SK-N-SH (cell line): ENCODE measurements at regions not wholly inside any gene's neighbourhood (a gene's known extent, or its start where the extent isn't known, plus 50 kb on each side); places are given as distances from the start of the nearest gene placed in this dataset.

ENCODE experiments used
- CTCF ChIA-PET: fragments of 300-600, 350-600 bp; formaldehyde crosslinking; extraction: SDS; loops from one replicate; lab custom pipeline; 2021; lab: Yijun Ruan, JAX
- POLR2A ChIA-PET: fragments of 350-600 bp; sonication (Branson Sonifier 250); formaldehyde crosslinking; extraction: SDS; loops from one replicate; lab custom pipeline; 2020; ENCODE audit warnings: antibody characterized with exemption, inconsistent platforms; lab: Yijun Ruan, JAX
- DNase-seq: peaks from one replicate; pipeline ENCODE4 v3.0.0; 2012
- H2AFZ ChIP-seq: fragments of 200-600 bp; sonication (generic); 2 replicates; pipeline ENCODE4 v1.8.1; 2016; ENCODE audit warnings: antibody characterized with exemption, mild to moderate bottlenecking, low read depth
- H3F3A ChIP-seq: fragments of 200-600 bp; sonication (generic); replicated peaks from 2 replicates; pipeline ENCODE3; 2016; ENCODE audit warnings: antibody characterized with exemption, mild to moderate bottlenecking; ENCODE audit not compliant: insufficient read depth
- H3K27ac ChIP-seq, 2 experiments: fragments of 200-500 bp in 1 of 2; fragments of 200-600 bp in 1 of 2; sonication (Bioruptor generic) in 1 of 2; sonication (generic), shearing (Covaris generic) in 1 of 2; 2 replicates each; pipeline versions ENCODE4 v1.5.1 to v1.6.1; 2014 to 2016; ENCODE audit warnings: low read depth in 2 of 2, inconsistent platforms in 1 of 2, low read length in 1 of 2, mild to moderate bottlenecking in 1 of 2, mixed read lengths in 1 of 2
- H3K27me3 ChIP-seq: fragments of 200-600 bp; sonication (generic), shearing (Covaris generic); 2 replicates; pipeline ENCODE4 v1.6.1; 2016; ENCODE audit warnings: mixed run types; ENCODE audit not compliant: insufficient read depth
- H3K36me3 ChIP-seq, 2 experiments: fragments of 200-500 bp in 1 of 2; fragments of 200-600 bp in 1 of 2; sonication (Bioruptor generic) in 1 of 2; sonication (generic) in 1 of 2; replicated peaks in 1 of 2; 2 replicates each; pipeline versions ENCODE3 to v1.5.1; 2014 to 2016; ENCODE audit warnings: low read length in 1 of 2, mild to moderate bottlenecking in 1 of 2; ENCODE audit not compliant: insufficient read depth in 2 of 2, control insufficient read depth in 1 of 2
- H3K4me1 ChIP-seq, 2 experiments: fragments of 200-500 bp in 1 of 2; fragments of 200-600 bp in 1 of 2; sonication (Bioruptor generic) in 1 of 2; sonication (generic), shearing (Covaris generic) in 1 of 2; 2 replicates each; pipeline versions ENCODE4 v1.5.1 to v1.6.1; 2014 to 2016; ENCODE audit warnings: low read depth in 1 of 2, low read length in 1 of 2, mixed run types in 1 of 2; ENCODE audit not compliant: insufficient read depth in 2 of 2, control insufficient read depth in 1 of 2
- H3K4me2 ChIP-seq: fragments of 200-600 bp; sonication (generic), shearing (Covaris generic); 2 replicates; pipeline ENCODE4 v1.6.1; 2017; ENCODE audit warnings: mixed run types
- H3K4me3 ChIP-seq, 2 experiments: fragments of 200-500 bp in 1 of 2; fragments of 200-600 bp in 1 of 2; sonication (Bioruptor generic) in 1 of 2; sonication (generic), shearing (Covaris generic) in 1 of 2; 2 replicates each; pipeline versions ENCODE4 v1.5.1 to v1.8.1; 2014 to 2016; ENCODE audit warnings: low read depth in 2 of 2, inconsistent platforms in 1 of 2, low read length in 1 of 2, mild to moderate bottlenecking in 1 of 2, mixed read lengths in 1 of 2, moderate library complexity in 1 of 2
- H3K79me2 ChIP-seq: fragments of 200-600 bp; sonication (generic); 2 replicates; pipeline ENCODE4 v1.8.1; 2017; ENCODE audit warnings: mild to moderate bottlenecking; ENCODE audit not compliant: insufficient read depth
- H3K9ac ChIP-seq: fragments of 200-600 bp; sonication (generic); 2 replicates; pipeline ENCODE4 v1.6.1; 2017; ENCODE audit warnings: mixed run types
- H3K9me2 ChIP-seq: fragments of 200-600 bp; sonication (generic); 2 replicates; pipeline ENCODE4 v1.6.1; 2017; ENCODE audit warnings: mixed run types
- H3K9me3 ChIP-seq: fragments of 200-600 bp; sonication (generic); 2 replicates; pipeline ENCODE4 v1.6.1; 2017; ENCODE audit warnings: mixed run types, mild to moderate bottlenecking, moderate library complexity
- H4K20me1 ChIP-seq: fragments of 200-600 bp; sonication (generic); 2 replicates; pipeline ENCODE4 v1.6.1; 2017; ENCODE audit warnings: mild to moderate bottlenecking, mixed run types; ENCODE audit not compliant: insufficient read depth
- CHD2 ChIP-seq: fragments of 150-350 bp; IDR thresholded peaks from 2 replicates; pipeline ENCODE4 v1.6.1; 2018; ENCODE audit warnings: low read length; ENCODE audit not compliant: partially characterized antibody
- EP300 ChIP-seq, 2 experiments: IDR thresholded peaks; 2 replicates each; pipeline versions ENCODE4 v1.4.0 to v1.6.1; 2012; ENCODE audit warnings: borderline replicate concordance in 1 of 2, low read depth in 1 of 2, low read length in 1 of 2
- EZH2phosphoT487 ChIP-seq: fragments of 200-600 bp; sonication (generic); IDR thresholded peaks from 2 replicates; pipeline ENCODE4 v1.6.1; 2017; ENCODE audit warnings: low read depth, mixed run types, mild to moderate bottlenecking, antibody characterized with exemption, moderate library complexity, borderline replicate concordance
- FOXM1 ChIP-seq: IDR thresholded peaks from 2 replicates; pipeline ENCODE4 v1.4.0; 2012; ENCODE audit warnings: low read depth, mild to moderate bottlenecking
- GABPA ChIP-seq: IDR thresholded peaks from 2 replicates; pipeline ENCODE4 v1.4.0; 2012; ENCODE audit warnings: low read depth, mild to moderate bottlenecking
- GATA2 ChIP-seq: sonication (generic); formaldehyde crosslinking; IDR thresholded peaks from 2 replicates; pipeline ENCODE4 v1.5.0; 2020; ENCODE audit warnings: mild to moderate bottlenecking, missing genetic modification reagents
- JUND ChIP-seq: IDR thresholded peaks from 2 replicates; pipeline ENCODE4 v1.4.0; 2012
- PBX3 ChIP-seq: IDR thresholded peaks from 2 replicates; pipeline ENCODE4; 2012
- RAD21 ChIP-seq: IDR thresholded peaks from 2 replicates; pipeline ENCODE4 v1.6.1; 2012; ENCODE audit warnings: mild to moderate bottlenecking, low read length
- RCOR1 ChIP-seq: fragments of 150-350 bp; IDR thresholded peaks from 2 replicates; pipeline ENCODE4 v1.6.1; 2017; ENCODE audit warnings: antibody characterized with exemption, low read length
- REST ChIP-seq: IDR thresholded peaks from 2 replicates; pipeline ENCODE4 v1.6.1; 2012; ENCODE audit warnings: mild to moderate bottlenecking, low read depth, low read length, moderate library complexity
- RFX5 ChIP-seq: IDR thresholded peaks from 2 replicates; pipeline ENCODE4 v1.6.1; 2012; ENCODE audit warnings: mild to moderate bottlenecking, improper control_type of control experiment, low read length
- ZBTB33 ChIP-seq: IDR thresholded peaks from 2 replicates; pipeline ENCODE4 v1.4.0; 2012; ENCODE audit warnings: low read depth, borderline replicate concordance
- WGBS: methylation state at CpG from one replicate; pipeline ENCODE4 v1.1.6; 2017; ENCODE audit warnings: low lambda C conversion rate; 5-methylcytosine and 5-hydroxymethylcytosine counted together

- TF ChIP-seq GABPA (no peak), EZH2phosphoT487 (no peak), JUND (no peak), EP300 (IDR thresholded peaks at IDR 0.05; ENCODE audit: borderline replicate concordance in 1 of 2, low read depth in 1 of 2, low read length in 1 of 2) (no peak), RCOR1 (no peak), ZBTB33 (no peak)
- H3K9ac ChIP-seq = no peak overlapping the region
- H3K27me3 ChIP-seq = no peaks in the 10 kb centered on the region
- WGBS = 14% methylated on average over 1 of the region's 1 CpG
- no peaks in the 10 kb centered on the region for H3F3A ChIP-seq
- POLR2A ChIA-PET = no interaction called here
- no peak overlapping the region for H3K4me3 ChIP-seq
- CTCF ChIA-PET = interaction anchor here (1.1 to 1.4 kb wide), 2 partner anchors 8 to 15 kb away, joined by 3 read pairs; no protein-coding TSS in a partner anchor
- DNase-seq = no peak
- H4K20me1 ChIP-seq = no peaks in the 10 kb centered on the region
- H3K9me3 ChIP-seq = no peaks in the 10 kb centered on the region
- H3K4me1 ChIP-seq = peaks cover 0 to 6% of the 10 kb centered on the region in 2 experiments; a peak in 1 of 4 replicates
- no peaks in the 10 kb centered on the region for H3K36me3 ChIP-seq
- H3K4me2 ChIP-seq = no peak overlapping the region
- H3K27ac ChIP-seq = no peak overlapping the region; a peak in 1 of 4 replicates
- H2AFZ ChIP-seq = no peak overlapping the region
- H3K9me2 ChIP-seq = no peaks in the 10 kb centered on the region
- no peaks in the 10 kb centered on the region for H3K79me2 ChIP-seq
These were observed 109.5 kb downstream of the MAIP1 start for GRCh38 chr2:200064879-200065278.

GRCh38 chr2:200065477-200065876 is 110.1 kb downstream of the MAIP1 start:
- Histone ChIP-seq H4K20me1 (no peaks in the 10 kb centered on the region), H2AFZ (no peak overlapping the region), H3K4me2 (no peak overlapping the region), H3K9me3 (no peaks in the 10 kb centered on the region), H3K27me3 (no peaks in the 10 kb centered on the region), H3K27ac (peak overlapping the region in 1 of 2 experiments; percentile 48; a peak in 1 of 4 replicates), H3K9ac (no peak overlapping the region), H3F3A (no peaks in the 10 kb centered on the region), H3K9me2 (no peaks in the 10 kb centered on the region), H3K4me3 (no peak overlapping the region), H3K79me2 (no peaks in the 10 kb centered on the region), H3K36me3 (no peaks in the 10 kb centered on the region), H3K4me1 (peaks cover 0 to 6% of the 10 kb centered on the region in 2 experiments; a peak in 1 of 4 replicates)
- POLR2A ChIA-PET = no interaction called here
- TF ChIP-seq EP300 (IDR thresholded peaks at IDR 0.05; ENCODE audit: borderline replicate concordance in 1 of 2, low read depth in 1 of 2, low read length in 1 of 2) (peak in 1 of 2 experiments; percentile 60; a peak in 2 of 4 replicates), RFX5 (no peak), FOXM1 (no peak), GATA2 (peak; percentile 73), REST (no peak), RCOR1 (peak; percentile 98), PBX3 (no peak), RAD21 (0 out of 2 replicates have a peak, but pooled peaks have one; percentile 5), CHD2 (peak; percentile 39)
- 17% methylated on average over 2 of the region's 2 CpGs for WGBS
- CTCF ChIA-PET = interaction anchor here (1.1 to 1.4 kb wide), 2 partner anchors 9 to 16 kb away, joined by 3 read pairs; no protein-coding TSS in a partner anchor
- peak; percentile 39 for DNase-seq
